ENCODE measurements at regions not wholly inside any gene's neighbourhood (a gene's known extent, or its start where the extent isn't known, plus 50 kb on each side); places are given as distances from the start of the nearest gene placed in this dataset.

GRCh38 chr18:23377669-23378301 lies 75.3 kb upstream of the RIOK3 start:
- DNase-seq (ENCODE audit: low spot score) = peak; percentile 68
- in situ Hi-C loops (cut with MboI; ENCODE audit: low sequenced_read_pairs, unreplicated experiment) = loop anchor here (25.0 kb wide), 1 partner anchor 565 kb away; no protein-coding TSS in a partner anchor
- TF ChIP-seq CTCF (IDR thresholded peaks at IDR 0.05; ENCODE audit: borderline replicate concordance, control extremely low read depth, extremely low read depth, insufficient read depth, missing control alignments) = no peak

- no peak for DNase-seq (ENCODE audit: low spot score)
- in situ Hi-C loops (cut with MboI; ENCODE audit: low sequenced_read_pairs, unreplicated experiment) = loop anchor here (25.0 kb wide), 1 partner anchor 566 kb away; no protein-coding TSS in a partner anchor
- TF ChIP-seq CTCF (IDR thresholded peaks at IDR 0.05; ENCODE audit: borderline replicate concordance, control extremely low read depth, extremely low read depth, insufficient read depth, missing control alignments) = no peak
Observed at GRCh38 chr18:23378302-23378686, 74.8 kb upstream of the RIOK3 start.

- in situ Hi-C loops (cut with MboI; ENCODE audit: low sequenced_read_pairs, unreplicated experiment) = loop anchor here (25.0 kb wide), 1 partner anchor 568 kb away; no protein-coding TSS in a partner anchor
- no peak for DNase-seq (ENCODE audit: low spot score)
Observed at GRCh38 chr18:23380001-23380550, 73.0 kb upstream of the RIOK3 start.

GRCh38 chr18:23380817-23381216 lies 72.3 kb upstream of the RIOK3 start:
- no peak for DNase-seq (ENCODE audit: low spot score)
- no peak for TF ChIP-seq CTCF (IDR thresholded peaks at IDR 0.05; ENCODE audit: borderline replicate concordance, control extremely low read depth, extremely low read depth, insufficient read depth, missing control alignments)
- in situ Hi-C loops (cut with MboI; ENCODE audit: low sequenced_read_pairs, unreplicated experiment) = loop anchor here (25.0 kb wide), 1 partner anchor 569 kb away; no protein-coding TSS in a partner anchor

More at GRCh38 chr18:23380001-23380550, 73.0 kb upstream of the RIOK3 start:
- TF ChIP-seq CTCF (IDR thresholded peaks at IDR 0.05; ENCODE audit: borderline replicate concordance, control extremely low read depth, extremely low read depth, insufficient read depth, missing control alignments) = no peak

GRCh38 chr18:23383494-23383893 lies 69.6 kb upstream of the RIOK3 start:
- in situ Hi-C loops (cut with MboI; ENCODE audit: low sequenced_read_pairs, unreplicated experiment) = loop anchor here (25.0 kb wide), 1 partner anchor 571 kb away; no protein-coding TSS in a partner anchor

More at GRCh38 chr18:23383494-23383893, 69.6 kb upstream of the RIOK3 start:
- no peak for TF ChIP-seq CTCF (IDR thresholded peaks at IDR 0.05; ENCODE audit: borderline replicate concordance, control extremely low read depth, extremely low read depth, insufficient read depth, missing control alignments)
- no peak for DNase-seq (ENCODE audit: low spot score)
